Keratinocyte (primary cell): ENCODE measurements at regions not wholly inside any gene's neighbourhood (a gene's known extent, or its start where the extent isn't known, plus 50 kb on each side); places are given as distances from the start of the nearest gene placed in this dataset.

Experiments used
- DNase-seq: peaks from one replicate; pipeline ENCODE4 v3.0.0-alpha.2; 2011; ENCODE audit warnings: low read depth, missing footprints, low spot score
- FAIRE-seq: peaks from 2 replicates; lab custom pipeline; 2011; peaks lifted over from hg19 to GRCh38; lab: Jason Lieb, UNC
- H2AFZ ChIP-seq: 2 replicates; pipeline ENCODE4 v1.6.0; 2012; ENCODE audit warnings: low read length, control low read depth, inconsistent platforms; ENCODE audit not compliant: control insufficient read depth
- H3K27ac ChIP-seq: 2 replicates; pipeline ENCODE4 v1.5.1; 2011; ENCODE audit warnings: low read length; ENCODE audit not compliant: control insufficient read depth, insufficient read depth
- H3K27me3 ChIP-seq: 3 replicates; pipeline ENCODE4 v1.6.0; 2011; ENCODE audit warnings: low read length; ENCODE audit not compliant: control insufficient read depth, insufficient read depth; ENCODE audit errors: extremely low read depth
- H3K36me3 ChIP-seq, 2 experiments: 2 replicates in 1 of 2; 3 replicates in 1 of 2; pipeline ENCODE4 v1.5.1; 2011; ENCODE audit warnings: low read length in 2 of 2, mild to moderate bottlenecking in 1 of 2; ENCODE audit not compliant: control insufficient read depth in 2 of 2, insufficient read depth in 2 of 2; ENCODE audit errors: extremely low read depth in 1 of 2
- H3K4me1 ChIP-seq: 3 replicates; pipeline ENCODE4 v1.5.1; 2011; ENCODE audit warnings: low read length; ENCODE audit not compliant: control insufficient read depth, insufficient read depth; ENCODE audit errors: extremely low read depth
- H3K4me2 ChIP-seq: 3 replicates; pipeline ENCODE4 v1.6.0; 2011; ENCODE audit warnings: low read depth, low read length; ENCODE audit not compliant: control insufficient read depth, insufficient read depth; ENCODE audit errors: extremely low read depth
- H3K4me3 ChIP-seq, 3 experiments: fragments of 200-600 bp in 1 of 3; sonication (generic) in 1 of 3; 2 replicates in 2 of 3; 3 replicates in 1 of 3; pipeline ENCODE4 v1.5.1; 2011 to 2016; ENCODE audit warnings: low read length in 3 of 3, mild to moderate bottlenecking in 3 of 3, control low read depth in 2 of 3, inconsistent platforms in 1 of 3, low read depth in 1 of 3, mixed read lengths in 1 of 3, mixed run types in 1 of 3, moderate library complexity in 1 of 3; ENCODE audit not compliant: control insufficient read depth in 2 of 3, insufficient read depth in 2 of 3; ENCODE audit errors: extremely low read depth in 1 of 3
- H3K79me2 ChIP-seq: 2 replicates; pipeline ENCODE4 v1.6.0; 2012; ENCODE audit warnings: low read length; ENCODE audit not compliant: control insufficient read depth, insufficient read depth
- H3K9ac ChIP-seq: 3 replicates; pipeline ENCODE4 v1.6.0; 2011; ENCODE audit warnings: low read length; ENCODE audit not compliant: control insufficient read depth, insufficient read depth; ENCODE audit errors: extremely low read depth
- H3K9me1 ChIP-seq: 3 replicates; pipeline ENCODE4 v1.6.0; 2011; ENCODE audit warnings: low read length; ENCODE audit not compliant: control insufficient read depth, insufficient read depth; ENCODE audit errors: extremely low read depth
- H3K9me3 ChIP-seq: 2 replicates; pipeline ENCODE4 v1.5.1; 2012; ENCODE audit warnings: low read depth, low read length; ENCODE audit not compliant: control insufficient read depth
- H4K20me1 ChIP-seq: 3 replicates; pipeline ENCODE4 v1.6.0; 2011; ENCODE audit warnings: low read length; ENCODE audit not compliant: control insufficient read depth, insufficient read depth; ENCODE audit errors: extremely low read depth
- EZH2 ChIP-seq: IDR thresholded peaks from one replicate; pipeline ENCODE4 v1.6.1; 2012; ENCODE audit warnings: inconsistent platforms, mild to moderate bottlenecking, low read length, moderate library complexity
- dilution Hi-C: fragments of 300-500 bp; cut with MboI; formaldehyde crosslinking; loops from one replicate; pipeline ENCODE4 v1.7.0; 2020; ENCODE audit warnings: low sequenced_read_pairs; ENCODE audit not compliant: extremely low pct_ligation_motif_present
- TF ChIP-seq, protein P1 (sequence below), 3 experiments: IDR thresholded peaks in 1 of 3; conservative IDR thresholded peaks in 1 of 3; optimal IDR thresholded peaks in 1 of 3; 2 replicates in 2 of 3; 3 replicates in 1 of 3; pipeline versions ENCODE3 to v1.5.1; 2011; ENCODE audit warnings: low read length in 3 of 3, mild to moderate bottlenecking in 3 of 3, moderate library complexity in 2 of 3, control low read depth in 1 of 3, inconsistent platforms in 1 of 3; ENCODE audit not compliant: insufficient read depth in 2 of 3; ENCODE audit errors: extremely low read depth in 1 of 3

DNA sequence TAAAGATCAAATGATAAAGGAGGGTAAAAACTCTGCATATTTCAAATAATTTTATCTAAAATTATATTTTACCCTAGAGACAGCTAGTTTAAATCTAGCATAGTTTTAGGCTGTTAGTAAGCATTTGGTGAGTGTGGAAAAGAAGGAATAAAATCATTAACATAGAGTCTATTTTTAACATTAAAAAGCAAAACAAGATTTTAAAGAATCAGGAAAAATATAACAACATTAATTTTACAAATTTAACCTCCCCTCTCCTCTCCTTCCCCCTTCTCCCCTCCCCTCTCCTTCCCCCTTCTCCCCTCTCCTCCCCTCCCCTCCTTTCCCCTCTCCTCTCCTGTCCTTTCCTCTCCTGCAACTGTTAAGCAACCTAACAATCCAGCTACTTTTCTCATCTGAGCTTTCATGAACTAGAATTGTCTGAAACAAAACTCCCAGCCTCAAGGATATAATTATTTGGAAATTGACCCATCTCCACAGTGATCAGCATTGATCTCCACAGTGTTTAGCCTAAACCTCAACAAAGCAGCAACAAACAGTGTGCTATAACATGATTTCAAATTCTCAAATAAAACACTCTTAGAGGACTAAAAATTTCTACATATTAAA lies 293.2 kb downstream of the PPP1R3A start:
- dilution Hi-C loops: no loop called here
- FAIRE-seq: no peak
- peaks cover 6% of the 10 kb centered on the region for H3K4me1 ChIP-seq
- no peak for DNase-seq
- H3K9me1 ChIP-seq: no peaks in the 10 kb centered on the region
- H3K27me3 ChIP-seq: no peaks in the 10 kb centered on the region
- no peak for TF ChIP-seq EZH2
- TF ChIP-seq, protein P1, sequence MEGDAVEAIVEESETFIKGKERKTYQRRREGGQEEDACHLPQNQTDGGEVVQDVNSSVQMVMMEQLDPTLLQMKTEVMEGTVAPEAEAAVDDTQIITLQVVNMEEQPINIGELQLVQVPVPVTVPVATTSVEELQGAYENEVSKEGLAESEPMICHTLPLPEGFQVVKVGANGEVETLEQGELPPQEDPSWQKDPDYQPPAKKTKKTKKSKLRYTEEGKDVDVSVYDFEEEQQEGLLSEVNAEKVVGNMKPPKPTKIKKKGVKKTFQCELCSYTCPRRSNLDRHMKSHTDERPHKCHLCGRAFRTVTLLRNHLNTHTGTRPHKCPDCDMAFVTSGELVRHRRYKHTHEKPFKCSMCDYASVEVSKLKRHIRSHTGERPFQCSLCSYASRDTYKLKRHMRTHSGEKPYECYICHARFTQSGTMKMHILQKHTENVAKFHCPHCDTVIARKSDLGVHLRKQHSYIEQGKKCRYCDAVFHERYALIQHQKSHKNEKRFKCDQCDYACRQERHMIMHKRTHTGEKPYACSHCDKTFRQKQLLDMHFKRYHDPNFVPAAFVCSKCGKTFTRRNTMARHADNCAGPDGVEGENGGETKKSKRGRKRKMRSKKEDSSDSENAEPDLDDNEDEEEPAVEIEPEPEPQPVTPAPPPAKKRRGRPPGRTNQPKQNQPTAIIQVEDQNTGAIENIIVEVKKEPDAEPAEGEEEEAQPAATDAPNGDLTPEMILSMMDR (optimal IDR thresholded peaks at IDR 0.05 in 1 of 3, IDR thresholded peaks at IDR 0.05 in 1 of 3, conservative IDR thresholded peaks at IDR 0.05 in 1 of 3; ENCODE audit: extremely low read depth in 1 of 3, insufficient read depth in 2 of 3, low read length in 3 of 3): no peak
- H3K27ac ChIP-seq: no peak overlapping the region
- H3K4me3 ChIP-seq: no peak overlapping the region
- H3K36me3 ChIP-seq: no peaks in the 10 kb centered on the region
- no peaks in the 10 kb centered on the region for H3K79me2 ChIP-seq
- no peaks in the 10 kb centered on the region for H4K20me1 ChIP-seq
- H2AFZ ChIP-seq: no peak overlapping the region
- no peaks in the 10 kb centered on the region for H3K9me3 ChIP-seq
- no peak overlapping the region for H3K9ac ChIP-seq
- no peak overlapping the region for H3K4me2 ChIP-seq

DNA sequence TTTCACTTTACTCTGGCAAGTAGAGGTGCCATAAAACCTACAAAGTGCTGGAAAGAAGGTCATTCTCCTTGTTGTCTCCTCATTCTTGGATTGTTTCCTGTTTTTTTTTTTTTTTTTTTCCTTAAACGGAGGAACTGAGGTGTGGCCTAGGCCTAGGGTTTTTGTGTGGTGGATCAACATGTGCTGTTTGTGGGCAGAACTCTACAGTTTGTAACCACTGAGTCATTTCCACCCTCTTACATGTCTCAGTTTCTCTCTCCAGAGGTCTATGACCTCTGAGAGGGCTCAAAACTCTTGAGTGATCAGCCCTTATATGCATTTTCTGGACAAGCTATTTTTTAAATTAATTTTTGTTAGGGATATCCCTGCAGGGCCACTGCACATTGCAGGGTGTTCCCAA lies 296.0 kb downstream of the PPP1R3A start:
- Histone ChIP-seq H3K4me2 (peak overlapping the region; percentile 16), H3K9me1 (no peaks in the 10 kb centered on the region), H3K27ac (no peak overlapping the region), H3K4me1 (peaks cover 3% of the 10 kb centered on the region), H4K20me1 (no peaks in the 10 kb centered on the region), H3K9ac (no peak overlapping the region), H3K9me3 (peaks cover 2% of the 10 kb centered on the region), H2AFZ (peak overlapping the region; percentile 43), H3K36me3 (no peaks in the 10 kb centered on the region), H3K27me3 (no peaks in the 10 kb centered on the region), H3K79me2 (no peaks in the 10 kb centered on the region), H3K4me3 (no peak overlapping the region)
- TF ChIP-seq EZH2: no peak
- TF ChIP-seq, protein P1 (optimal IDR thresholded peaks at IDR 0.05 in 1 of 3, IDR thresholded peaks at IDR 0.05 in 1 of 3, conservative IDR thresholded peaks at IDR 0.05 in 1 of 3; ENCODE audit: extremely low read depth in 1 of 3, insufficient read depth in 2 of 3, low read length in 3 of 3): no peak
- dilution Hi-C loops: no loop called here
- FAIRE-seq (no peak), DNase-seq (no peak)
